ENCODE measurements at regions not wholly inside any gene's neighbourhood (a gene's known extent, or its start where the extent isn't known, plus 50 kb on each side); places are given as distances from the start of the nearest gene placed in this dataset.

GRCh38 chr5:97627272-97627671 is 444.2 kb upstream of the RIOK2 start:
- TF ChIP-seq POLR2A (IDR thresholded peaks at IDR 0.05) (no peak), CTCF (IDR thresholded peaks at IDR 0.05) (no peak)
